MG63 (cell line): ENCODE measurements at regions not wholly inside any gene's neighbourhood (a gene's known extent, or its start where the extent isn't known, plus 50 kb on each side); places are given as distances from the start of the nearest gene placed in this dataset.

Source experiments
- DNase-seq: peaks from one replicate; pipeline ENCODE4 v3.0.0-alpha.2; 2020
- H3K27me3 ChIP-seq: fragments of 250-450 bp; sonication (Bioruptor Pico); 2 replicates; pipeline ENCODE4 v1.5.1; 2020; ENCODE audit warnings: mild to moderate bottlenecking, moderate library complexity
- H3K36me3 ChIP-seq: fragments of 250-450 bp; sonication (Bioruptor Pico); 2 replicates; pipeline ENCODE4 v1.5.1; 2020; ENCODE audit warnings: mild to moderate bottlenecking, moderate library complexity
- H3K4me3 ChIP-seq: fragments of 250-450 bp; sonication (Bioruptor Pico); 2 replicates; pipeline ENCODE4 v1.5.1; 2020; ENCODE audit warnings: mild to moderate bottlenecking, moderate library complexity
- H3K9me3 ChIP-seq: fragments of 250-450 bp; sonication (Bioruptor Pico); 2 replicates; pipeline ENCODE4 v1.5.1; 2020; ENCODE audit warnings: mild to moderate bottlenecking, moderate library complexity

DNA sequence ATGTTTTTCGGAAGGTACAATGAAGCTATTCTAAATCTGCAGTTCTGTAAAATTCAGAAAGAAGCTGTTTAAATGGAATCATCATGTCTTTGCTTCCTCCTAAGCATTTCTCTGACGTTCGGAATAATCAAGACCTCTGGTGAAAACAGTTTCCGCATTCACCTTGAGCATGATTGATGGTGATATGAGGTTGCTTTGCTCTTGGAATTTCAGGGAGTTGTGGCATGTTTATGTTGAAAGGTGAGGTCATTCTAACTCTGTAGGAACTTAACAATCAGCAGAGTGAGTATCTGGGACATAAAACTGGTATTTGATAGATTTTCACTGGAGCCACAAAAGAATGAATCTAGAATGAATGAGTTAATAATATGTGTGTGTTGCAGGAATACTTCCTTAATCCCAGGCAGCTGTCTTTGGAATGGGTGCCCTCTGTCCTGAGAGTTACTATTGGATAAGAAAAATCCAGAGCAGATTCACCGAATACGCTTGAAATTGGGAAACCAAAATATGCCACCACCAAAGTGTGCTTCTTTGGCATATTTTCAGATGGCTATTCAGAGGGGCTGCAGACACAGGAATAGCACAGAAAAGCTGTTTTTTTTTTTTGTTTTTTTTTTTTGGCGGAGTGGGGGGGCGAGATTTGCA is 599.1 kb downstream of the CCER1 start:
- Histone ChIP-seq H3K27me3 (no peaks in the 10 kb centered on the region), H3K36me3 (no peaks in the 10 kb centered on the region), H3K9me3 (no peaks in the 10 kb centered on the region), H3K4me3 (no peak overlapping the region)
- no peak for DNase-seq

DNA sequence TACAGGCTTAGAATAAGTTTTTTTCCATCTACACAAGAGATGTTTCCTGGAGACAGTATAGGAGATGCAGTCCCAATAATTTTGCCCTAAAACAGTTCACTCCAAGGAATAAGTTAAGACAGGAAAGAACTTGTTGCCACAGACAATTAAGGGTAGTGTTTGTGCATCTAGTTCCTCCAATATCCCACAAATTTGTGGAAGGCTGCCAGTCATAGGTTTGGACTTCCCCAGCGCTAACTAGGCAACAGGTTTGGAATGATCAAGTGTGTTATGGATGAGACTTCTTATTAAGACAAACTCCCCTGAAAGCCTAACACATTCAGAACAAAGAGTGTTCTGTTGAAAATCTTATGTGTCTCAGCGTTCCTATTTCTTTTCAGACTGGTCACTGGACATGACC is 611.0 kb downstream of the CCER1 start:
- no peak for DNase-seq
- Histone ChIP-seq H3K4me3 (no peak overlapping the region), H3K36me3 (no peaks in the 10 kb centered on the region), H3K9me3 (no peaks in the 10 kb centered on the region), H3K27me3 (no peaks in the 10 kb centered on the region)

DNA sequence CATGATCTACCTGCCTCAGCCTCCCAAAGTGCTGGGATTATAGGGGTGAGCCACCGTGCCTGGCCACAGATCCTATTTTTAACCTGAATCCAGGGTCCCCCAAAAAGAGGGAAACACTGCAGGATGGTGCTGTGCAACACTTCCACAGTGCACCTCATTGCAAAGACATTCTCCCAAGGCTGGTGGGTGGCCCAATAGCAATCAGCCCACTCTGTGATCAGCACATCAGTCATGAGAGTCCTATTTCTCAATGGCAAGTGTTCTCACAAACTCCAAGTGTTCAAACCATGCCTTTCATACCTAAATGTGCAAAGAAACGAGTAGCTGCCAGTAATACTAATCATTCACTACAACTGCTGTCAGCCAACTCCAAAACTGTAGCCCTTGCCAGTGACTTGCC is 612.9 kb downstream of the CCER1 start:
- Histone ChIP-seq H3K4me3 (no peak overlapping the region), H3K9me3 (no peaks in the 10 kb centered on the region), H3K36me3 (no peaks in the 10 kb centered on the region), H3K27me3 (no peaks in the 10 kb centered on the region)
- no peak for DNase-seq

DNA sequence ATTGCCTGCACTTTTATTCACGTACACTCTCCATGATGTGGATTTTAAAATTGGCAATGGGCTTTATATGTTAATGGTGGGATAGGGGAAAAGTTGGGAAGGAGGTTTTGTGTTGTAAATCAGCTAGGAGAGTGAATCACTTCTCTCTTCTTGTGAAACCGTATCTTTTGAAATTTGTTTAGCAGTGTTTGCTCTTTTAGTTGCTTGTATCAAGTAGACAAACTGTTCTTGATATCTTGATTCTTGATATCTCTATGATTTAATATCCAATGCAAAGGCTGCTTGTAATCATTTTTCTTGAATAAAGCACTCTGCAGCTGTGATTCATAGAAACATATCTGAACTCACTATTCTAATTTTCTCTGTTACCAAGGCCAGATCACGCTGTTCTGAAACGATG is 615.1 kb downstream of the CCER1 start:
- H3K27me3 ChIP-seq: no peaks in the 10 kb centered on the region
- no peak for DNase-seq

DNA sequence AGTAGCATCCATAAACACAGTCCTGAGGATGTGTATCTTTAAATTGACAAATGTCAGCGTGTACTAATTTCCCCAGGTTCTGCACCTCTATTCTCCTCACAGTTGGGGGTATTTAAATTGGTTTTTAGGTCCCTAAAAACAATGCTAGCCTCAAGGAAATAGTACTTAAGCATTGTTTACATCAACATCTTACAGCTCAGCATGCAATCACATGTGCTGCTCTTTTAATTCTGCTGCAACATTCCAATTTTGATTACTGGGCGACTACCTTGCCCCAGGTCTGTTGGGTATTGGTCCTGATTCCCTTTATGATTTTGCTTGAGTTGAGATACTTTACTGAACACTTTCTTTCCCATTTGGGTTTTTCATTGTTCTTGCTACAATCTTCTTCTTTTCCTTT is 616.6 kb downstream of the CCER1 start:
- DNase-seq: no peak
- H3K4me3 ChIP-seq: no peak overlapping the region
- H3K9me3 ChIP-seq: 0 out of 2 replicates have a peak, but pooled peaks cover 2% of the 10 kb centered on the region
- no peaks in the 10 kb centered on the region for H3K27me3 ChIP-seq
- H3K36me3 ChIP-seq: no peaks in the 10 kb centered on the region

More for the DNA sequence above, 615.1 kb downstream of the CCER1 start:
- H3K9me3 ChIP-seq: no peaks in the 10 kb centered on the region
- no peaks in the 10 kb centered on the region for H3K36me3 ChIP-seq
- H3K4me3 ChIP-seq: no peak overlapping the region

DNA sequence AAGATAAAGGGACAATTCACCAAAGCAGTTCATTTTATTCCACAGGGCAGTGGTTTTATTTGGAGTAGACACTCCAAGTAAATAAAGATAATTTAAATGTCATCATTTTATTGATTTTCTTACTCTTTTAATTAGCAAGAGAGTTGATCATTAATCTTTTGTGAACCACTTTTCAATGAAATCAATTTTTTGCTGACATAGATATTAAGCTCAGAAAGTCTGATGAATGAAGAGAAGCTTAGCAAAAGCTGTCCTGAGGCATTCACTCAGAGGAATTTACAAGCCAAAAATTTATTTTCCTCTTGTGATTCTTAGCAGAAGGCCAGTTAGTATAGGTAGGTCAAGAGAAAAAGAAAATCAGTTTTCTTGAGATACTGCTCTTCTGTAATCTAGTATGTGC is 618.0 kb downstream of the CCER1 start:
- no peak for DNase-seq
- Histone ChIP-seq H3K36me3 (no peaks in the 10 kb centered on the region), H3K9me3 (0 out of 2 replicates have a peak, but pooled peaks cover 2% of the 10 kb centered on the region), H3K27me3 (no peaks in the 10 kb centered on the region), H3K4me3 (no peak overlapping the region)

DNA sequence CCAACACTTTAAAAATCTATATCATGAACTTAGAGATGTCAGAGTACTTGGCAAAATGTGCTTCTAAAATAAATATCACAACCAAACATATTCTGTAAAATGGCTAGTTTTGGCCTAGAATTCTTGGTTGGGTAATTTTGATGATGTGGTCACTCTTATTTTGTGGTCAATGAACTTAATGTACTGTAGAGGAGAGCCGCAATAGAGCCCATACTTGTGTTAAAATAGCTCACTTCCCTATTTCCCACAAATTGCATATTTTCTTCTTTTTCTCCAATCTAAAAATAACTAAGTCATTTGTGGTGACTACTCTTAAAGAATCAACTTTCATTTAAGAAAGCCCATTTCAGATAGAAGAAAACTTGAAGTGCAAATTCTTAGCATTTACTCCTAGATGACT is 619.4 kb downstream of the CCER1 start:
- Histone ChIP-seq H3K27me3 (no peaks in the 10 kb centered on the region), H3K36me3 (no peaks in the 10 kb centered on the region), H3K4me3 (no peak overlapping the region), H3K9me3 (0 out of 2 replicates have a peak, but pooled peaks cover 2% of the 10 kb centered on the region)
- no peak for DNase-seq

DNA sequence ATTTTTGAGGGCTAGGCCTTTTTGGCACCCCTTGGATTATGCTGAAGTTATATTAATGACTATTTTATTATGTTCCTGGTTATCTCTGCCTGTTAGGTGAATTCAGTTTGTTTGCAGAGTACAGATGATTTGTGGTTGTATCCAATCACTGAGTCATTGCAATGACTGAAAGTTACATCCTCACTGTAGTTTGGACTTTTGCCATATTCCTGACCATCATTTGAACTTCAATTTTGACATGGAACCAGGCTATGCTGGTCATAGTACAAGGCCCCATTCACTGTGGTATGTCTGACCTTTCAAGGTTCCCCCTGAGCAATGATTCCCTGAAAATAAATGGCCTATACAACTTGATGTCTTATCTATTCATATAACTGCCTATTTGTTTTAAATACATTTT is 621.0 kb downstream of the CCER1 start:
- Histone ChIP-seq H3K36me3 (no peaks in the 10 kb centered on the region), H3K4me3 (no peak overlapping the region), H3K9me3 (0 out of 2 replicates have a peak, but pooled peaks cover 2% of the 10 kb centered on the region), H3K27me3 (no peaks in the 10 kb centered on the region)
- no peak for DNase-seq

DNA sequence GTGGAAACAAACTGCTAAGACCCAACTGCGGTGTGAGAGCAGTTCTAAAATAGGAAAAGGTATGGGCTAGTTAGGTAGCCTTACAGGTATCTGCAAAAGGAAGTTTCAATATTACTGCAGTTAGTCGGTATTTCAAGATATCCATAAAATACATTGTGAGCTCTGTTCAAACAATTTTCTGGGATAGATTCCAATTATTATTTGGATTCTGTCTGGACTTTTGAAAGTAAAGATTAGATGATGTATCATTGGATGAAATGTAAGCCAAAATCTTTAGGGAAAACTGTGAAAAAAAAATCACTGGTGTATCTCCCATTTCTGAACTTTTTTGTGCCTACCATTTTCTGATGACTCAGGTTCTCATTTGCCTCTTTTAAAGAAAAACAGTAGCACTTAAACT is 621.6 kb downstream of the CCER1 start:
- Histone ChIP-seq H3K9me3 (0 out of 2 replicates have a peak, but pooled peaks cover 2% of the 10 kb centered on the region), H3K36me3 (no peaks in the 10 kb centered on the region), H3K27me3 (no peaks in the 10 kb centered on the region), H3K4me3 (no peak overlapping the region)
- DNase-seq: no peak

DNA sequence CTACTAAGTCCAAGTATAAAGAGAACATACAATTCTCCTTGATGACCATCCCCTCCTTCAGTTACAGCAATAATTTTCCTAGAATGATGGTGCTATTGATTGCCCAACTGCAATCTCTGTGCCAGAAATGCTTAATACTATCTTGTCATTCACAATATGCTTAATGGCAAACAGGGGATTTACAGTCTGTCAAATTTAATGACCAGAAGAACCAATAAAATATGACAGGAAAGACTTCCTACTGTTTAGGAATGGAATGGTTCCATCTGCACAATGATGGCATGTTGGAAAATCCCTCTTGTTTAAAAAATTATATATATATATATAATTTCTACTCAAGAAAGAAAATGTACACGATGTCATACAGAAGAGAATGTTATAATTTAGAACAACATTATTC is 623.2 kb downstream of the CCER1 start:
- H3K9me3 ChIP-seq: 0 out of 2 replicates have a peak, but pooled peaks cover 2% of the 10 kb centered on the region
- no peak for DNase-seq
- no peaks in the 10 kb centered on the region for H3K27me3 ChIP-seq
- no peak overlapping the region for H3K4me3 ChIP-seq
- H3K36me3 ChIP-seq: no peaks in the 10 kb centered on the region

DNA sequence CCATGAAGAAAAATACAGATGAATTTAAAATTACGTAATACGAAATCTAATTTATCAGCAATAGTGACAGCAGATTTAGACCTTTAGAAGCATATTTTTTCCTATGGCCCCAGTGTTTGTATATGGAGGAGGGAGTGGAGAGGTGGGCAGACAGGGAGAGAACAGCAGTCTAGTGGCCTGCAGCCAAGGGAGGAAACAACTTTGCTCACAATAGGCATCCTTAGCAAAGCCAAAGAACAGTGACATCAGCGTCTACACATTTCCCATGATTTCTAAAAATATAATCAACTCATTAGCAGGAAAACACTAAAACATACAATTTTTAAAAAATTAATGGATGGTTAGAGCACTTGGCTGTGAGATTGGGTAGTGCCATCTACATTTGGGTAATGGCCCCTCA is 622.6 kb upstream of the ATP2B1 start:
- Histone ChIP-seq H3K36me3 (no peaks in the 10 kb centered on the region), H3K4me3 (no peak overlapping the region), H3K27me3 (no peaks in the 10 kb centered on the region), H3K9me3 (0 out of 2 replicates have a peak, but pooled peaks cover 2% of the 10 kb centered on the region)
- no peak for DNase-seq

DNA sequence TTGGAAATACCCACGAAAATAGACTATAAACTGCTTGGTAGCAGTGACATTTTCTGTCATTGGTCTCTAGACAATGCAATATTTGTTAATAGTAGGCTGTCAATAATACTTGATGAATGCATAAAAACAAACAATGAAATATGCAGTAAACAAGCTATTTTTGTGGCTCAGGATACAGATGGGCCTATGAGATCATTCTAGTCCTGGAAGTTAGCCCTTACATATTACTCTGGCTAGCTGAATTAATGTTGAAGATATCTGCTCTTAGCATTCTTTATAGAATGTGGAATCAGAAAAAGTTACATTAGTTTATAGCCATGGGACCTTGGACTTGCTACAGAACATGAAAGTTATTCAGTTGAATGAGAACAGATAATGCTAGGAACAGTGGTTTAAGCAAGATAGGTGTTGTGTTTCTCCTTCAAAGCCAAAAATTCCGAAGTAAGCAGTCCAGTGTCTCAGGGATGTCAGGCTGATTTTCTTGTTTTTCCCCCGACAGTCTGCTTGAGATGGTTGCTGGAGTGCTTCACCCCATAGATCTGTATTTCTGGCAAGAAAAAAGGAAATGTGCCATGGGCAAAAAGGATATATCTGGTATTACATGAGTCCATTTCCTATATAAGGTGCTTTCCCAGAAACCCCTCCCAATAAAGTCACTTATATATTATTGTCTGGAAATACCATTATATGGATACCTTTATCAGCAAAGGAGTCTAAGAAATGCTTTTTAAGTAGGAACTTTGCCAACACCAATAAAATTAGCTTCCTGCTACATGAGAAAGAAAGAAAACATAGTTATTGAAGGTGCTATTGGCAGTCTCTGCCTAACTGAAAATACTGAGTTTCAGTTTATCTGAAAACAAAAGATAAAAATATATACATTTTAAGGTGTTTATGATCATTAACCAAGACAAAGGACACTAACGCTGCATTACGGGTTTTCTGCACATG is 619.4 kb upstream of the ATP2B1 start:
- Histone ChIP-seq H3K27me3 (no peaks in the 10 kb centered on the region), H3K9me3 (no peaks in the 10 kb centered on the region), H3K4me3 (no peak overlapping the region), H3K36me3 (no peaks in the 10 kb centered on the region)
- no peak for DNase-seq

DNA sequence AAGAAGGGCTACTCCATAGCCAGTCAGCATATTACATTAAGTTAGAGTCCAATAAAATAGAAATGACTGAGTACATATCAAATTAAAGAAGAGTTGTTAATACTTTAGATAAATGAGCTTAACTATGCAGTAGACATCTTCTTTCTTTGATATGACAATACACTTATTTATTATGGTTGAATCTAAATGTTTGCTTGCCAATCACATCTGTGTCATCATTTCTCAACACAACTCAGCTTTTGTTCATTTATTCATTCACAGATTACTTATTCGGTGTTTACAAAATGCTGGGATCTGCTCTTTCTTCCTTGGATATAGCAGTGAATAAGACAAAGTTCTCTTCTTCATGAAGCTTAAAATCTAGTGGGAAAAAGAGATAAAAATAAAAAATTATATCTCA is 614.6 kb upstream of the ATP2B1 start:
- H3K36me3 ChIP-seq: no peaks in the 10 kb centered on the region
- no peaks in the 10 kb centered on the region for H3K9me3 ChIP-seq
- no peaks in the 10 kb centered on the region for H3K27me3 ChIP-seq
- DNase-seq: no peak
- no peak overlapping the region for H3K4me3 ChIP-seq

DNA sequence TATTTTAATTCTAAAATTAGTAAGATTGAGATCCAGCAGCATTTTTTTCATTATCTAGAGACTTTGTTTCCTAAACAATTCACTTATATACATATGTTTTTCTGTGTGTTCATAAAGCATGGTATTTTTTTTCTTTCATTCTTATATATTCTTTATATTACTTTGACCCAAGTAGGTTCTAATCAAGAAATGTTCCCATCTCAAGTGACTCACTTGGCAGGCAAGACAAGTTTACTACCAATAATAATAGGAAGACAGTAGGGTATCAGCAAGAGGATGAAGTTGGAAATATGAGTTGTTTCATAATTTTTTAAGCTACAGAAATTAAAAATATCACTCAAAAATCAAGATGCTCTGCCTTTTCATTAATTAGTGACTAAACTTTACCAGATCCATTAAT is 613.4 kb upstream of the ATP2B1 start:
- H3K4me3 ChIP-seq: no peak overlapping the region
- no peaks in the 10 kb centered on the region for H3K36me3 ChIP-seq
- DNase-seq: no peak
- H3K27me3 ChIP-seq: no peaks in the 10 kb centered on the region
- H3K9me3 ChIP-seq: no peaks in the 10 kb centered on the region

DNA sequence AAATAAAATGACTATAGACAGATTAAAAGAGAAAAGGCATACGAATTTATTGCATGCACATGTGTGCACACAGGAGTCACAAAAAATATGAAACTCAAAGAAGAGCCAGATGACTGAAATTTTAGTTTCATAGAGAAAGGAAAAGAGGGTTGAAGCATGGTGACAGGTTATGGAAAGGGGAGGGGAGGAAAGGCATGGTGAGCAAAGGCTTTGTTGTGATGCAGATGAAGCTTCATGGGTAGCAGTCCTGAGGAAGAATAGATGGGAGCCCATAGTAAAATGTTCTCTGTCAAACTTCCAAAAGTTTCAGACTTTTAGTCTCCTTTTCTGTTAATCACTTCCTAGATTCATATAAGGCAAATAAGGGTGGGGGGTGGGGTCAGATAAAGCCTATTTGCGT is 612.7 kb upstream of the ATP2B1 start:
- H3K9me3 ChIP-seq: no peaks in the 10 kb centered on the region
- no peaks in the 10 kb centered on the region for H3K27me3 ChIP-seq
- DNase-seq: no peak
- no peaks in the 10 kb centered on the region for H3K36me3 ChIP-seq
- H3K4me3 ChIP-seq: no peak overlapping the region

DNA sequence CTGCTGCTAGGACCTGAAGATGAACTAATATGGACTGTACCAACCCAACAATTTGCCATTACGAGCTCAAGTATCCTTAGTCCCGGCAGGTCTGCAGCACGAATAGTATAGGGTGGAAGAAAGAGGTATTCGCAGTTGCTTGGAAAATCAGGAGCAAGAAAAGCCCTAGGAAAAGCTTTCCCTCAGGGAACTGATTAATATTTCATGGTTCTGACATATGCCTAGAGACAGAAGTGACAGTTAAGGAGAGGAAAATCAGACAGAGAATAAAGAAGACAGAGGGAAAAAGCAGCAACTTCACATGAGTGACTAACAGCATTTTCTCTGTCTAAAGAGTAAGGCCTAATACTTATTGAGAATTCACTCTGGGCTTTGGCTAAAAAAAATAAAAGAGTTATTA is 602.9 kb upstream of the ATP2B1 start:
- no peaks in the 10 kb centered on the region for H3K27me3 ChIP-seq
- H3K9me3 ChIP-seq: no peaks in the 10 kb centered on the region
- H3K4me3 ChIP-seq: no peak overlapping the region
- no peaks in the 10 kb centered on the region for H3K36me3 ChIP-seq
- DNase-seq: no peak

DNA sequence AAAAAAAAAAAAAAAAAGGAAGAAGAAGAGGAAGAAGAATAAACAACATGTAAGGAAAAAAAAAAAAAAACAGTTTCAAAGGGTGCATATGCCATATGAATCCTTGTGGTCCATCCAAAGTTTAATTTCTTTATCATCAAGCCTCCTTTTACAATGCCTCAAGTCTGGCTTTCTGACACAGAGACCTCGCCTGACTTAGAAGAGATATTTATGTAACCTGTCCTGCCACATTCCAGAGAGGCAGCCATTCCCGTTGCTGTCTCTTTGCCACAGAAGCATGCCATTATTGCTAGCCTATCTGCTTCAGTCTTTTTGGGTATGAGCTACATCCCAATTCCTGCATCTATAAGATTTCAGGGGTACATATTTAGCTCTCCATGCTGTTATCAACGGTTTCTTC is 596.7 kb upstream of the ATP2B1 start:
- Histone ChIP-seq H3K36me3 (no peaks in the 10 kb centered on the region), H3K27me3 (no peaks in the 10 kb centered on the region), H3K9me3 (no peaks in the 10 kb centered on the region), H3K4me3 (no peak overlapping the region)
- DNase-seq: no peak

DNA sequence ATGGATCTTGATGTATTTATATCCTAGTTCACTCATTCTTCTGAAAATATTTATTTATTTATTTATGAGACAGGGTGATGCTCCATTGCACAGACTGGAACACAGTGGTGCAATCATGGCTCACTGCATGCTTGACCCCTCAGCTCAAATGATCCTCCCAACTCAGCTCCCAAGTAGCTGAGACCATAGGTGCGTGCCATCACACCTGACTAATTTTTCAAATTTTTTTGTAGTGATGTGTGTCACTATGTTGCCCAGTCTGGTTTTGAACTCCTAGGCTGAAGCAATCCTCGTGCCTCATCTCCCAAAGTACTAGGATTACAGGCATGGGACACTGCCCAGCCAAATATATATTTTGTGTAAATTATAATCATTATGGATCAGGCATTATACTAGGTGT is 595.6 kb upstream of the ATP2B1 start:
- H3K4me3 ChIP-seq: no peak overlapping the region
- no peaks in the 10 kb centered on the region for H3K9me3 ChIP-seq
- H3K27me3 ChIP-seq: no peaks in the 10 kb centered on the region
- no peak for DNase-seq
- H3K36me3 ChIP-seq: no peaks in the 10 kb centered on the region
